ENCODE measurements at regions not wholly inside any gene's neighbourhood (a gene's known extent, or its start where the extent isn't known, plus 50 kb on each side); places are given as distances from the start of the nearest gene placed in this dataset.

DNA sequence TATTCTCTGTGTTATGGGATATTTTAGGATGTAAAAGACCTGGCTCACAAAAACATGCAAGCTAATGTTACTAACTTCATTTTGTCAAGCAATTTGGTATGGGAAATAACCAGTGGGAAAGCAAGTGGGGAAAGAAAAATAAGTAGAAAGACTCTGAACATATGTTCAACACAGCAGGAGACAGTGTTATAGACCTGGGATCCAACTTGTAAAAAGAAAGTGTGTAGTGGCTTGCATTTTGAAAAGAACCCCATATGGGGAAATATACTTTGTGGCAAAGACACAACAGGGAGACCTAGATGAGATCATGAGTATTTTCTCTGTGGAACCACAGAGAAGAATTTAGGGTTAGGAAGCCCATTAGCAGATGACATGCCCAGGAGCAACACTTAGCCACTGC is 212.7 kb upstream of the NRIP1 start:
- H3K27me3 ChIP-seq, result no peaks in the 10 kb centered on the region
- TF ChIP-seq, protein P1, sequence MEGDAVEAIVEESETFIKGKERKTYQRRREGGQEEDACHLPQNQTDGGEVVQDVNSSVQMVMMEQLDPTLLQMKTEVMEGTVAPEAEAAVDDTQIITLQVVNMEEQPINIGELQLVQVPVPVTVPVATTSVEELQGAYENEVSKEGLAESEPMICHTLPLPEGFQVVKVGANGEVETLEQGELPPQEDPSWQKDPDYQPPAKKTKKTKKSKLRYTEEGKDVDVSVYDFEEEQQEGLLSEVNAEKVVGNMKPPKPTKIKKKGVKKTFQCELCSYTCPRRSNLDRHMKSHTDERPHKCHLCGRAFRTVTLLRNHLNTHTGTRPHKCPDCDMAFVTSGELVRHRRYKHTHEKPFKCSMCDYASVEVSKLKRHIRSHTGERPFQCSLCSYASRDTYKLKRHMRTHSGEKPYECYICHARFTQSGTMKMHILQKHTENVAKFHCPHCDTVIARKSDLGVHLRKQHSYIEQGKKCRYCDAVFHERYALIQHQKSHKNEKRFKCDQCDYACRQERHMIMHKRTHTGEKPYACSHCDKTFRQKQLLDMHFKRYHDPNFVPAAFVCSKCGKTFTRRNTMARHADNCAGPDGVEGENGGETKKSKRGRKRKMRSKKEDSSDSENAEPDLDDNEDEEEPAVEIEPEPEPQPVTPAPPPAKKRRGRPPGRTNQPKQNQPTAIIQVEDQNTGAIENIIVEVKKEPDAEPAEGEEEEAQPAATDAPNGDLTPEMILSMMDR (IDR thresholded peaks at IDR 0.05), result no peak
- TF ChIP-seq POLR2A (IDR thresholded peaks at IDR 0.05), result no peak
- no peak for TF ChIP-seq EP300 (IDR thresholded peaks at IDR 0.05)
- TF ChIP-seq POLR2AphosphoS5 (IDR thresholded peaks at IDR 0.05), result no peak
- H3K4me3 ChIP-seq, result no peak overlapping the region
- no peak for ATAC-seq (ENCODE audit: low FRiP score in 2 of 2)
- no peaks in the 10 kb centered on the region for H3K9me3 ChIP-seq
- no peaks in the 10 kb centered on the region for H3K36me3 ChIP-seq
- DNase-seq, result no peak
- no peak overlapping the region for H3K27ac ChIP-seq
- no peaks in the 10 kb centered on the region for H3K4me1 ChIP-seq

DNA sequence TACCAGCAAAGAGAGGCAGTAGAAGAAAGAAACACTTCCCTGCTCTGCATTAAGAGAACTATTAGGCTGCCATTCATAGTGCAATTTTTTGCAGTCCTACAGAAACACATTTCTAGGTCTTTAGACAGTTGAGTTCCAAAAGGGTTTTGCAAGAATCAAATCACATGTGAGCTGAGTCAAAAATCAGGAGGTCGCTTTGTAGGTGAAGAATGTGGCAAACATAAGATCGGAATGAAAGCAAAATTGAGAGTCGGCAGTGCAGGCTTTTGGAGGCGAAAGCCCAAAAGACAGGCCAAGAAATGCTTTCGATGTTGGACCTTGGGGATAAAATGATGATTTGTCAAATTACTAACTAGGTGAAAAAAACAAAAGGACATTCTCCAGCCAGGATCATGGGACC is 213.5 kb upstream of the NRIP1 start:
- 90 to 93% methylated on average over 5 of the region's 5 CpGs for WGBS, 2 donors
- no peaks in the 10 kb centered on the region for H3K36me3 ChIP-seq

DNA sequence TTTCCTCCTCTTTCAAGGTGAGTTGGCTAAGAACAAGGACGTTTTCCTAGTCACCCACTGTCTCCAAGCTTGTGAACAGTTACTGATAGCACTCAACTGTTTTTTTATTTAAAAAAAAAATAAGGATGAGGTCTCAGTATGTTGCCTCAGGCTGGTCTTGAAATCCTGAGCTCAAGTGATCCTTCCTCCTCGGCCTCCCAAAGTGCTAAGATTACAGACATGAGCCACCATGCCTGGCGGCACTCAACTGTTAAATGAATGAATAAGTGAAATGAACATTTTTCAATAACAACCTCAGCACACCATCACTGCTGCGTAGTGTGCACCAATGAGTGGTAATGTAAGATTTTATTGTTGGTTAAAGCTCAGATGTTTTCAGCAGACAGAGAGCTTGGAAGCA is 214.1 kb upstream of the NRIP1 start:
- no peaks in the 10 kb centered on the region for H3K9me3 ChIP-seq
- H3K27ac ChIP-seq, result no peak overlapping the region
- no peaks in the 10 kb centered on the region for H3K36me3 ChIP-seq
- DNase-seq, result no peak
- 79 to 81% methylated on average over 4 of the region's 4 CpGs for WGBS, 2 donors
- no peak for TF ChIP-seq EP300 (IDR thresholded peaks at IDR 0.05)
- TF ChIP-seq POLR2AphosphoS5 (IDR thresholded peaks at IDR 0.05), result no peak
- no peaks in the 10 kb centered on the region for H3K27me3 ChIP-seq
- no peak for ATAC-seq (ENCODE audit: low FRiP score in 2 of 2)
- H3K4me3 ChIP-seq, result no peak overlapping the region
- H3K4me1 ChIP-seq, result no peaks in the 10 kb centered on the region

More for the DNA sequence above, 213.5 kb upstream of the NRIP1 start:
- no peak overlapping the region for H3K27ac ChIP-seq
- no peak for DNase-seq
- no peak for TF ChIP-seq POLR2A (IDR thresholded peaks at IDR 0.05)
- TF ChIP-seq EP300 (IDR thresholded peaks at IDR 0.05), result no peak
- TF ChIP-seq POLR2AphosphoS5 (IDR thresholded peaks at IDR 0.05), result no peak
- TF ChIP-seq, protein P1 (IDR thresholded peaks at IDR 0.05), result no peak
- no peaks in the 10 kb centered on the region for H3K9me3 ChIP-seq
- H3K4me1 ChIP-seq, result no peaks in the 10 kb centered on the region
- ATAC-seq (ENCODE audit: low FRiP score in 2 of 2), result no peak
- H3K27me3 ChIP-seq, result no peaks in the 10 kb centered on the region
- H3K4me3 ChIP-seq, result no peak overlapping the region

DNA sequence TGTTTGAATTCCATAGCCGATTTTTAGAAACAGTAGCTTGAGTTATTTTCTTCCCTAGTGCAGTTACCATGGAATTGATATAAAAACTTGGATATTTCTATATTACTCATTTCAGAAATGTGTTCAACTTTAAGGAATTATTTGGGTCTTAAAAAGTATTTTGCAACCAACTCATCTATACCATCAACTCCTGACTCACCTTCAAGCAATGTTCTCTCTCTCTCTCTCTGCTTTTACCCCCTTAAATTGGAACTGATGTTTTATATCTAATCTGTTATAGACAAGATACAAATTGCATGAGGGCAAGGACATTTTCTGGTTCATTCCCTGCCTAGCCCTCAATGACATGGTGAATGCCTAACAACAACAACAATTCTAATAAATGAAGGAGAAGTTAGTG is 214.7 kb upstream of the NRIP1 start:
- no peaks in the 10 kb centered on the region for H3K27me3 ChIP-seq
- no peaks in the 10 kb centered on the region for H3K4me1 ChIP-seq
- H3K27ac ChIP-seq, result no peak overlapping the region
- no peak for ATAC-seq (ENCODE audit: low FRiP score in 2 of 2)
- TF ChIP-seq, protein P1 (IDR thresholded peaks at IDR 0.05), result no peak
- TF ChIP-seq POLR2A (IDR thresholded peaks at IDR 0.05) (no peak), EP300 (IDR thresholded peaks at IDR 0.05) (no peak), POLR2AphosphoS5 (IDR thresholded peaks at IDR 0.05) (no peak)
- H3K4me3 ChIP-seq, result no peak overlapping the region
- DNase-seq, result no peak
- H3K36me3 ChIP-seq, result no peaks in the 10 kb centered on the region
- WGBS, 2 donors, result 92 to 96% methylated on average over 1 of the region's 1 CpG
- no peaks in the 10 kb centered on the region for H3K9me3 ChIP-seq

DNA sequence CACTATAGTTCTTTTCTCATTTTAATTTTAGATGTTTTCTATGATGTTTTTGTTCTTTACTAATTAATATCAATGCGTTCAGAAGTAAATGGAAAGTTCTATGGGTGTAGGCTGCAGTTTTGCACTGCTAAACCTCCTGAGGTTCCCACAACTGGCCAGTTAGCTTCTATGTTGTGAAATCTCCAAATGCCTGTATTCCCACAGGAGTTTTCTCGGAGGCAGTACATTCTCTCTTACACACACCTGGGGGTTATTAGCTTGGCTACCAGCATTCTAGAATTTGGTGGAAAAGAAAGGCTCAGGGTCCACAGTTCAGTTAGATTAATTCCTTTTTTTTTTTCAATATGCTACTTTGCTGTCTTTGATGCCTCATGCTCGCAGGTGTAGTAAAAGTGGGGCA is 216.9 kb upstream of the NRIP1 start:
- no peak overlapping the region for H3K27ac ChIP-seq
- H3K9me3 ChIP-seq, result no peaks in the 10 kb centered on the region
- WGBS, 2 donors, result 88 to 93% methylated on average over 3 of the region's 3 CpGs
- H3K36me3 ChIP-seq, result no peaks in the 10 kb centered on the region
- ATAC-seq (ENCODE audit: low FRiP score in 2 of 2) (no peak), DNase-seq (no peak)
- TF ChIP-seq EP300 (IDR thresholded peaks at IDR 0.05) (no peak), POLR2A (IDR thresholded peaks at IDR 0.05) (no peak)
- H3K27me3 ChIP-seq, result no peaks in the 10 kb centered on the region
- no peaks in the 10 kb centered on the region for H3K4me1 ChIP-seq
- no peak overlapping the region for H3K4me3 ChIP-seq

DNA sequence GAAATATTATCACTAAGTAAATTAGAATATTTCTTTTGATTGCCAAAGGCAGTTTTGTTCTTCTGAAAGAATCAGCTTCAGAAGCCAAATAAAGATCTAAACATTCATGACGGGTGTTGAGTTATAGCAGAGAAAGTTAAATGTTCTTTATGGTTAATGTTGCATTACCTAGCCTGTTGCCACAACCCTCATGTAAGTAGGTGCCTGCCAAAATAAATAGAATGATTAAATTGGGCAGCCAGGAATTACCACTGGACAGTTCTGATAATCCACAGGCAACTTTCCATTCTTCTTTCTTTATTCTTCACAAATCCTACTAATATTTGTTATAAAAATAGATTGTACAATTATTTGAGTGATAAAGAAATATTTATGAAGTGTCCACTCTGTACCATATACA is 217.9 kb upstream of the NRIP1 start:
- Histone ChIP-seq H3K4me3 (no peak overlapping the region), H3K9me3 (no peaks in the 10 kb centered on the region), H3K36me3 (no peaks in the 10 kb centered on the region), H3K4me1 (no peaks in the 10 kb centered on the region), H3K27me3 (no peaks in the 10 kb centered on the region), H3K27ac (no peak overlapping the region)
- no peak for DNase-seq
- no peak for ATAC-seq (ENCODE audit: low FRiP score in 2 of 2)
- TF ChIP-seq, protein P1 (IDR thresholded peaks at IDR 0.05), result no peak
- no peak for TF ChIP-seq EP300 (IDR thresholded peaks at IDR 0.05)
- no peak for TF ChIP-seq POLR2A (IDR thresholded peaks at IDR 0.05)
- no peak for TF ChIP-seq POLR2AphosphoS5 (IDR thresholded peaks at IDR 0.05)
- 70 to 83% methylated on average over 1 of the region's 1 CpG for WGBS, 2 donors
